SU-DHL-6 (cell line): ENCODE measurements at regions not wholly inside any gene's neighbourhood (a gene's known extent, or its start where the extent isn't known, plus 50 kb on each side); places are given as distances from the start of the nearest gene placed in this dataset.

Experiments used
- EZH2phosphoT487 ChIP-seq: fragments of 200-600 bp; sonication (generic), shearing (Covaris generic); conservative IDR thresholded peaks from 2 replicates; pipeline ENCODE4 v1.6.1; 2018; ENCODE audit warnings: mild to moderate bottlenecking, antibody characterized with exemption, low read length, moderate library complexity, mixed read lengths
- TF ChIP-seq, protein P1 (sequence below): fragments of 200-600 bp; sonication (generic); IDR thresholded peaks from one replicate; pipeline ENCODE4 v1.5.1; 2017; ENCODE audit warnings: antibody characterized with exemption, mild to moderate bottlenecking, low read length, moderate library complexity; ENCODE audit not compliant: insufficient read depth, poor library complexity, severe bottlenecking

DNA sequence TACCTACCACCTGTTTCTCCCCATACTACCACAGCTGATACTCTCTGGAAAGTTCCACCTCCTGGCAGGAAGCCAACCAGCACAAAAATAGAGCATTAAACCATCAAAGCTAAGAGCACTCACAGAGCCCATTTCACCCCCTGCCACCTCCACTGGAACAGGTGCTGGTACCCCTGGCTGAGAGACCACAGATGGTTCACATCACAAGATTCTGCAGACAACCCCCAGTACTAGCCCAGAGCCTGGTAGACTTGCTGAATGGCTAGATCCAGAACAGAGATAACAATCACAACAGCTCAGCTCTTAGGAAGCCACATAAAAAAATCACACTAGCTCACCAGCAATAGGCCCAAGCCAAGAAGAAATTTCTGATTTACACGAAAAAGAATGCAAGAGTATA, 855.2 kb downstream of the FSCB start:
- TF ChIP-seq, protein P1, sequence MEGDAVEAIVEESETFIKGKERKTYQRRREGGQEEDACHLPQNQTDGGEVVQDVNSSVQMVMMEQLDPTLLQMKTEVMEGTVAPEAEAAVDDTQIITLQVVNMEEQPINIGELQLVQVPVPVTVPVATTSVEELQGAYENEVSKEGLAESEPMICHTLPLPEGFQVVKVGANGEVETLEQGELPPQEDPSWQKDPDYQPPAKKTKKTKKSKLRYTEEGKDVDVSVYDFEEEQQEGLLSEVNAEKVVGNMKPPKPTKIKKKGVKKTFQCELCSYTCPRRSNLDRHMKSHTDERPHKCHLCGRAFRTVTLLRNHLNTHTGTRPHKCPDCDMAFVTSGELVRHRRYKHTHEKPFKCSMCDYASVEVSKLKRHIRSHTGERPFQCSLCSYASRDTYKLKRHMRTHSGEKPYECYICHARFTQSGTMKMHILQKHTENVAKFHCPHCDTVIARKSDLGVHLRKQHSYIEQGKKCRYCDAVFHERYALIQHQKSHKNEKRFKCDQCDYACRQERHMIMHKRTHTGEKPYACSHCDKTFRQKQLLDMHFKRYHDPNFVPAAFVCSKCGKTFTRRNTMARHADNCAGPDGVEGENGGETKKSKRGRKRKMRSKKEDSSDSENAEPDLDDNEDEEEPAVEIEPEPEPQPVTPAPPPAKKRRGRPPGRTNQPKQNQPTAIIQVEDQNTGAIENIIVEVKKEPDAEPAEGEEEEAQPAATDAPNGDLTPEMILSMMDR, result no peak
- no peak for TF ChIP-seq EZH2phosphoT487
